Adrenal gland (tissue), 5 donors: ENCODE measurements at regions not wholly inside any gene's neighbourhood (a gene's known extent, or its start where the extent isn't known, plus 50 kb on each side); places are given as distances from the start of the nearest gene placed in this dataset.

Experiments
- CTCF ChIP-seq, 6 experiments: fragments of 450-650 bp in 4 of 6; fragments of 200-600 bp in 2 of 6; sonication (generic) in 1 of 6; IDR thresholded peaks; 1 replicate in 5 of 6; 2 replicates in 1 of 6; pipeline versions ENCODE4 v1.5.1 to v1.8.0; 2016 to 2021; ENCODE audit warnings: antibody characterized with exemption in 6 of 6, mild to moderate bottlenecking in 2 of 6, moderate library complexity in 1 of 6
- POLR2A ChIP-seq, 2 donors: fragments of 450-650 bp; IDR thresholded peaks; one replicate each; pipeline ENCODE4 v1.6.1; 2017; ENCODE audit warnings: antibody characterized with exemption in 2 of 2, mild to moderate bottlenecking in 2 of 2, moderate library complexity in 1 of 2
- donor health status: DM: no; HTN: no; CAD: no.

- TF ChIP-seq POLR2A (IDR thresholded peaks at IDR 0.05) (no peak), CTCF (IDR thresholded peaks at IDR 0.05) (no peak)
Measured at GRCh38 chr2:20108655-20109396, 57.4 kb upstream of the LAPTM4A start.
